K562 (cell line): ENCODE measurements at regions not wholly inside any gene's neighbourhood (a gene's known extent, or its start where the extent isn't known, plus 50 kb on each side); places are given as distances from the start of the nearest gene placed in this dataset.

ENCODE experiments used
- CTCF ChIP-seq, 3 experiments: IDR thresholded peaks in 2 of 3; conservative IDR thresholded peaks in 1 of 3; 2 replicates each; pipeline ENCODE4 v1.5.1; 2011 to 2012; ENCODE audit warnings: low read length in 3 of 3, mild to moderate bottlenecking in 3 of 3, control low read depth in 2 of 3, improper control_type of control experiment in 1 of 3, inconsistent platforms in 1 of 3, low read depth in 1 of 3, mixed read lengths in 1 of 3, moderate library complexity in 1 of 3; ENCODE audit not compliant: insufficient read depth in 2 of 3
- E2F8 ChIP-seq: fragments of 450-650 bp; IDR thresholded peaks from 2 replicates; pipeline ENCODE4 v1.7.1; 2018; ENCODE audit warnings: mild to moderate bottlenecking, low read depth; ENCODE audit not compliant: partially characterized antibody
- ERF ChIP-seq: fragments of 450-650 bp; formaldehyde crosslinking; IDR thresholded peaks from 2 replicates; pipeline ENCODE4 v1.4.0; 2020; ENCODE audit warnings: mild to moderate bottlenecking, mixed read lengths
- FOSL1 ChIP-seq: fragments of 200-800 bp; sonication (Bioruptor generic); conservative IDR thresholded peaks from 2 replicates; pipeline ENCODE4 v1.6.1; 2016; ENCODE audit warnings: missing genetic modification characterization, missing compliant biosample characterization
- GATA2 ChIP-seq: sonication (generic); formaldehyde crosslinking; IDR thresholded peaks from 2 replicates; pipeline ENCODE4 v1.4.0; 2020; ENCODE audit warnings: mild to moderate bottlenecking, missing genetic modification reagents
- HEY1 ChIP-seq: fragments of 250-450 bp; sonication (Bioruptor Pico); IDR thresholded peaks from 2 replicates; pipeline ENCODE4 v1.5.0; 2020; ENCODE audit warnings: mild to moderate bottlenecking, moderate library complexity, borderline replicate concordance
- NRF1 ChIP-seq, 2 experiments: fragments of 450-650 bp; IDR thresholded peaks in 1 of 2; conservative IDR thresholded peaks in 1 of 2; 2 replicates each; pipeline ENCODE4 v1.6.1; 2014; ENCODE audit warnings: mild to moderate bottlenecking in 2 of 2
- OTX1 ChIP-seq: fragments of 450-650 bp; formaldehyde crosslinking; IDR thresholded peaks from 2 replicates; pipeline ENCODE4 v1.4.0; 2022; ENCODE audit warnings: mild to moderate bottlenecking
- POLR2A ChIP-seq: fragments of 450-650 bp; conservative IDR thresholded peaks from 2 replicates; pipeline ENCODE4 v1.6.1; 2016
- TAF1 ChIP-seq: IDR thresholded peaks from 2 replicates; pipeline ENCODE4 v1.6.1; 2011; ENCODE audit warnings: mild to moderate bottlenecking, low read length, moderate library complexity; ENCODE audit not compliant: insufficient read depth, control insufficient read depth, severe bottlenecking; ENCODE audit errors: extremely low read depth
- TARDBP ChIP-seq: fragments of 450-650 bp; IDR thresholded peaks from 2 replicates; pipeline ENCODE4 v1.6.1; 2016

- TF ChIP-seq ERF, result no peak
- TF ChIP-seq E2F8, result no peak
- TF ChIP-seq HEY1 (CRISPR knock-in tag), result no peak
- no peak for TF ChIP-seq CTCF (IDR thresholded peaks at IDR 0.05 in 2 of 3, conservative IDR thresholded peaks at IDR 0.05 in 1 of 3; ENCODE audit: insufficient read depth in 2 of 3, low read depth in 1 of 3, low read length in 3 of 3)
- no peak for TF ChIP-seq POLR2A
- TF ChIP-seq FOSL1 (tag), result no peak
- TF ChIP-seq GATA2 (CRISPR knock-in tag), result no peak
- TF ChIP-seq OTX1, result no peak
- no peak for TF ChIP-seq TAF1
- TF ChIP-seq NRF1 (conservative IDR thresholded peaks at IDR 0.05 in 1 of 2, IDR thresholded peaks at IDR 0.05 in 1 of 2), result no peak
- TF ChIP-seq TARDBP, result no peak
Measured at GRCh38 chr5:58048954-58049353, 410.9 kb downstream of the PLK2 start.
